ENCODE measurements at regions not wholly inside any gene's neighbourhood (a gene's known extent, or its start where the extent isn't known, plus 50 kb on each side); places are given as distances from the start of the nearest gene placed in this dataset.

- TF ChIP-seq CTCF (IDR thresholded peaks at IDR 0.05 in 8 of 11, conservative IDR thresholded peaks at IDR 0.05 in 3 of 11) (no peak), POLR2AphosphoS5 (IDR thresholded peaks at IDR 0.05) (no peak)
Observed at GRCh38 chrX:39871648-39872047, 226.1 kb downstream of the BCOR start.

All from spleen (tissue), 7 donors.